SK-N-MC (cell line): ENCODE measurements at regions not wholly inside any gene's neighbourhood (a gene's known extent, or its start where the extent isn't known, plus 50 kb on each side); places are given as distances from the start of the nearest gene placed in this dataset.

ENCODE experiments used
- EZH2 ChIP-seq: fragments of 200-600 bp; sonication (generic); IDR thresholded peaks from one replicate; pipeline ENCODE4 v1.6.1; 2017; ENCODE audit warnings: antibody characterized with exemption
- FOXP2 ChIP-seq: optimal IDR thresholded peaks from 2 replicates; pipeline ENCODE3; 2011; ENCODE audit warnings: mild to moderate bottlenecking, moderate library complexity; ENCODE audit not compliant: insufficient read depth; ENCODE audit errors: extremely low read length, control extremely low read depth
- POLR2AphosphoS5 ChIP-seq: IDR thresholded peaks from 2 replicates; pipeline ENCODE4 v1.6.1; 2012; ENCODE audit warnings: mild to moderate bottlenecking, low read depth, low read length, borderline replicate concordance

- no peak for TF ChIP-seq FOXP2
- TF ChIP-seq EZH2: no peak
- TF ChIP-seq POLR2AphosphoS5: no peak
These were observed 57.6 kb upstream of the SAMD11 start for GRCh38 chr1:866095-866494.
